GM23338 (cell line): ENCODE measurements at regions not wholly inside any gene's neighbourhood (a gene's known extent, or its start where the extent isn't known, plus 50 kb on each side); places are given as distances from the start of the nearest gene placed in this dataset.
"Not testable (repeated sequence)": the region's sequence is repeated elsewhere in the genome, so short reads cannot be mapped to it uniquely, and the experiment has no call there.

ENCODE experiments used
- ATAC-seq: fragments of 200-7000 bp; cut with Tn5 transposase; 3 replicates; pipeline ENCODE4 v1.9.1; 2020
- DNase-seq: peaks from one replicate; pipeline ENCODE4 v3.0.0-alpha.2; 2015; ENCODE audit warnings: low spot score
- H2AFZ ChIP-seq: fragments of 200-600 bp; sonication (generic); 2 replicates; pipeline ENCODE4 v1.8.0; 2016; ENCODE audit warnings: antibody characterized with exemption, mild to moderate bottlenecking, moderate library complexity
- H3F3A ChIP-seq: fragments of 200-600 bp; sonication (generic); replicated peaks from 2 replicates; pipeline ENCODE4 v1.8.0; 2017; ENCODE audit warnings: antibody characterized with exemption, mixed run types, low read depth
- H3K27ac ChIP-seq: fragments of 200-600 bp; sonication (generic); 2 replicates; pipeline ENCODE4 v1.6.1; 2016; ENCODE audit warnings: low read depth
- H3K27me3 ChIP-seq: fragments of 200-600 bp; sonication (generic); 2 replicates; pipeline ENCODE4 v1.8.0; 2016; ENCODE audit warnings: mild to moderate bottlenecking, mixed run types, moderate library complexity; ENCODE audit not compliant: insufficient read depth
- H3K36me3 ChIP-seq: fragments of 200-600 bp; sonication (generic); 2 replicates; pipeline ENCODE4 v1.8.0; 2016; ENCODE audit warnings: mild to moderate bottlenecking; ENCODE audit not compliant: insufficient read depth
- H3K4me1 ChIP-seq: fragments of 200-600 bp; sonication (generic); 2 replicates; pipeline ENCODE4 v1.8.0; 2016; ENCODE audit warnings: mild to moderate bottlenecking, moderate library complexity; ENCODE audit not compliant: insufficient read depth
- H3K4me2 ChIP-seq: fragments of 200-600 bp; sonication (generic); 2 replicates; pipeline ENCODE4 v1.7.1; 2017; ENCODE audit warnings: mixed run types
- H3K4me3 ChIP-seq: fragments of 200-600 bp; sonication (generic); 2 replicates; pipeline ENCODE4 v1.6.1; 2016; ENCODE audit warnings: mixed run types
- H3K79me2 ChIP-seq: fragments of 200-600 bp; sonication (generic); replicated peaks from 2 replicates; pipeline ENCODE4 v1.8.0; 2017; ENCODE audit warnings: mild to moderate bottlenecking; ENCODE audit not compliant: insufficient read depth
- H3K9me2 ChIP-seq: fragments of 200-600 bp; sonication (generic); 2 replicates; pipeline ENCODE4 v1.8.0; 2017; ENCODE audit not compliant: insufficient read depth
- H4K20me1 ChIP-seq: fragments of 200-600 bp; sonication (generic); replicated peaks from 2 replicates; pipeline ENCODE4 v1.8.0; 2017; ENCODE audit warnings: mild to moderate bottlenecking; ENCODE audit not compliant: insufficient read depth
- H3K27ac Mint-ChIP-seq: 2 replicates; pipeline ENCODE4 v1.8.0; 2020; ENCODE audit warnings: inconsistent platforms, mild to moderate bottlenecking, moderate library complexity, mixed read lengths
- H3K27me3 Mint-ChIP-seq: 3 replicates; pipeline ENCODE4 v1.8.0; 2022; ENCODE audit warnings: low read depth, mild to moderate bottlenecking, moderate library complexity, mixed read lengths, inconsistent platforms; ENCODE audit not compliant: insufficient read depth, poor library complexity
- H3K36me3 Mint-ChIP-seq: 3 replicates; pipeline ENCODE4 v1.8.0; 2021; ENCODE audit warnings: low read depth, mild to moderate bottlenecking, inconsistent platforms, moderate library complexity, mixed read lengths
- H3K4me1 Mint-ChIP-seq: 3 replicates; pipeline ENCODE4 v1.8.0; 2020; ENCODE audit warnings: mild to moderate bottlenecking, inconsistent platforms, mixed read lengths
- H3K4me3 Mint-ChIP-seq: 3 replicates; pipeline ENCODE4 v1.8.0; 2021; ENCODE audit warnings: moderate library complexity, mild to moderate bottlenecking, inconsistent platforms, mixed read lengths
- H3K9me3 Mint-ChIP-seq: 3 replicates; pipeline ENCODE4 v1.8.0; 2020; ENCODE audit warnings: moderate library complexity, mild to moderate bottlenecking, inconsistent platforms, mixed read lengths
- CREB1 ChIP-seq: fragments of 250-450 bp; sonication (Bioruptor Pico); IDR thresholded peaks from 2 replicates; pipeline ENCODE4 v1.5.0; 2020; ENCODE audit warnings: low read depth, mild to moderate bottlenecking, moderate library complexity
- ETS1 ChIP-seq: IDR thresholded peaks from 2 replicates; pipeline ENCODE4 v1.6.1; 2016; ENCODE audit warnings: antibody characterized with exemption
- EZH2 ChIP-seq: fragments of 200-600 bp; sonication (generic); IDR thresholded peaks from one replicate; pipeline ENCODE4 v1.8.0; 2017; ENCODE audit warnings: antibody characterized with exemption, mild to moderate bottlenecking, low read depth; ENCODE audit not compliant: unreplicated experiment
- NANOG ChIP-seq: IDR thresholded peaks from 2 replicates; pipeline ENCODE4 v1.6.1; 2016; ENCODE audit warnings: antibody characterized with exemption, borderline replicate concordance
- POLR2AphosphoS5 ChIP-seq: IDR thresholded peaks from 2 replicates; pipeline ENCODE4 v1.6.1; 2016; ENCODE audit warnings: antibody characterized with exemption, low read depth
- REST ChIP-seq: IDR thresholded peaks from one replicate; pipeline ENCODE4 v1.6.1; 2018; ENCODE audit warnings: antibody characterized with exemption; ENCODE audit not compliant: unreplicated experiment
- STAT1 ChIP-seq: IDR thresholded peaks from one replicate; pipeline ENCODE4 v1.6.1; 2016; ENCODE audit warnings: antibody characterized with exemption; ENCODE audit not compliant: unreplicated experiment
- ZNF114 ChIP-seq: fragments of 250-450 bp; sonication (Bioruptor Pico); IDR thresholded peaks from 2 replicates; pipeline ENCODE4 v1.5.0; 2020; ENCODE audit warnings: mild to moderate bottlenecking, moderate library complexity
- ZNF331 ChIP-seq: fragments of 250-450 bp; sonication (Bioruptor Pico); IDR thresholded peaks from 2 replicates; pipeline ENCODE4 v1.5.0; 2020; ENCODE audit warnings: low read depth, mild to moderate bottlenecking, moderate library complexity

- Mint-ChIP-seq H3K27ac (no peak overlapping the region), H3K4me1 (no peaks in the 10 kb centered on the region), H3K9me3 (peaks cover 3% of the 10 kb centered on the region; the same call in 2 of the 3 replicates), H3K27me3 (no peaks in the 10 kb centered on the region), H3K36me3 (no peaks in the 10 kb centered on the region), H3K4me3 (no peak overlapping the region)
- no peak for DNase-seq
- no peaks in the 10 kb centered on the region for H3K79me2 ChIP-seq
- no peak overlapping the region for H3K4me2 ChIP-seq
- H4K20me1 ChIP-seq, result no peaks in the 10 kb centered on the region
- no peaks in the 10 kb centered on the region for H3K27me3 ChIP-seq
- no peaks in the 10 kb centered on the region for H3F3A ChIP-seq
- no peak overlapping the region for H2AFZ ChIP-seq
- no peak for TF ChIP-seq ZNF331 (CRISPR knock-in tag)
- TF ChIP-seq ZNF114 (CRISPR knock-in tag), result no peak
- no peak for TF ChIP-seq POLR2AphosphoS5
- TF ChIP-seq REST, result no peak
- no peak for TF ChIP-seq EZH2
- no peaks in the 10 kb centered on the region for H3K36me3 ChIP-seq
- H3K4me3 ChIP-seq, result no peak overlapping the region
- no peak overlapping the region for H3K27ac ChIP-seq
- no peak for ATAC-seq
- H3K4me1 ChIP-seq, result no peaks in the 10 kb centered on the region
- peaks cover 4% of the 10 kb centered on the region; the same call in 1 of the 2 replicates for H3K9me2 ChIP-seq
Measured at GRCh38 chr5:98187945-98188344, 585.5 kb upstream of the RGMB start.

- not testable (repeated sequence) for H2AFZ ChIP-seq, H3K4me1 Mint-ChIP-seq, H3K27me3 ChIP-seq, H3K4me1 ChIP-seq, H3K4me2 ChIP-seq, H3K27me3 Mint-ChIP-seq, H3K4me3 Mint-ChIP-seq, H3F3A ChIP-seq, H3K27ac ChIP-seq, H3K36me3 ChIP-seq, H4K20me1 ChIP-seq, H3K79me2 ChIP-seq, ATAC-seq, H3K36me3 Mint-ChIP-seq, DNase-seq, H3K9me3 Mint-ChIP-seq, H3K27ac Mint-ChIP-seq, H3K4me3 ChIP-seq, H3K9me2 ChIP-seq
Measured at GRCh38 chr5:98190344-98190743, 583.1 kb upstream of the RGMB start.

- Histone ChIP-seq H3K4me1 (no peaks in the 10 kb centered on the region), H3K4me2 (no peak overlapping the region), H2AFZ (no peak overlapping the region), H3K36me3 (no peaks in the 10 kb centered on the region), H3K79me2 (no peaks in the 10 kb centered on the region), H4K20me1 (no peaks in the 10 kb centered on the region), H3K27ac (no peak overlapping the region), H3K9me2 (peaks cover 4% of the 10 kb centered on the region; the same call in 1 of the 2 replicates), H3K4me3 (no peak overlapping the region), H3K27me3 (no peaks in the 10 kb centered on the region), H3F3A (no peaks in the 10 kb centered on the region)
- H3K27me3 Mint-ChIP-seq, result no peaks in the 10 kb centered on the region
- no peak overlapping the region for H3K27ac Mint-ChIP-seq
- H3K4me3 Mint-ChIP-seq, result no peak overlapping the region
- H3K4me1 Mint-ChIP-seq, result no peaks in the 10 kb centered on the region
- DNase-seq (no peak), ATAC-seq (no peak)
- H3K36me3 Mint-ChIP-seq, result no peaks in the 10 kb centered on the region
- H3K9me3 Mint-ChIP-seq, result no peaks in the 10 kb centered on the region; the same call in 2 of the 3 replicates
- TF ChIP-seq EZH2 (no peak), CREB1 (CRISPR knock-in tag) (no peak), REST (no peak), ETS1 (no peak), POLR2AphosphoS5 (no peak), NANOG (no peak), STAT1 (no peak)
Measured at GRCh38 chr5:98193921-98194760, 579.3 kb upstream of the RGMB start.
